ENCODE measurements at regions not wholly inside any gene's neighbourhood (a gene's known extent, or its start where the extent isn't known, plus 50 kb on each side); places are given as distances from the start of the nearest gene placed in this dataset.

GRCh38 chr9:129284607-129285291, 106.7 kb upstream of the IER5L start:
- Histone ChIP-seq H3K4me1 (ENCODE audit: control insufficient read depth, insufficient read depth, low read length) (no peaks in the 10 kb centered on the region), H3K27ac (ENCODE audit: extremely low read depth, low read depth, low read length) (no peak overlapping the region), H3K36me3 (ENCODE audit: control insufficient read depth in 2 of 2, insufficient read depth in 1 of 2, low read length in 2 of 2) (no peaks in the 10 kb centered on the region), H3K4me3 (ENCODE audit: low read depth, low read length) (no peak overlapping the region), H3K9me3 (ENCODE audit: control insufficient read depth, insufficient read depth, low read depth, low read length) (no peaks in the 10 kb centered on the region)
- POLR2A ChIA-PET = no interaction called here
- CTCF ChIA-PET = no interaction called here
- TF ChIP-seq ZNF239 (tag by site-specific recombination; IDR thresholded peaks at IDR 0.05) (no peak), ZNF76 (tag by site-specific recombination; IDR thresholded peaks at IDR 0.05; ENCODE audit: borderline replicate concordance, low read depth) (no peak), ZNF280D (tag by site-specific recombination; IDR thresholded peaks at IDR 0.05) (no peak), ZNF266 (tag by site-specific recombination; IDR thresholded peaks at IDR 0.05; ENCODE audit: low read depth) (no peak), ZNF248 (tag by site-specific recombination; IDR thresholded peaks at IDR 0.05) (no peak)

- no peak overlapping the region for H3K27ac ChIP-seq (ENCODE audit: extremely low read depth, low read depth, low read length)
- no peaks in the 10 kb centered on the region for H3K9me3 ChIP-seq (ENCODE audit: control insufficient read depth, insufficient read depth, low read depth, low read length)
- POLR2A ChIA-PET = no interaction called here
- H3K4me1 ChIP-seq (ENCODE audit: control insufficient read depth, insufficient read depth, low read length) = no peaks in the 10 kb centered on the region
- TF ChIP-seq ZNF416 (tag by site-specific recombination; IDR thresholded peaks at IDR 0.05) = no peak
- TF ChIP-seq ZNF221 (tag by site-specific recombination; IDR thresholded peaks at IDR 0.05; ENCODE audit: borderline replicate concordance) = no peak
- CTCF ChIA-PET = no interaction called here
- H3K4me3 ChIP-seq (ENCODE audit: low read depth, low read length) = no peak overlapping the region
- H3K36me3 ChIP-seq (ENCODE audit: control insufficient read depth in 2 of 2, insufficient read depth in 1 of 2, low read length in 2 of 2) = no peaks in the 10 kb centered on the region
These were observed 105.9 kb upstream of the IER5L start for GRCh38 chr9:129283705-129284606.

GRCh38 chr9:129283291-129283691, 105.2 kb upstream of the IER5L start:
- no peaks in the 10 kb centered on the region for H3K9me3 ChIP-seq (ENCODE audit: control insufficient read depth, insufficient read depth, low read depth, low read length)
- H3K4me1 ChIP-seq (ENCODE audit: control insufficient read depth, insufficient read depth, low read length) = no peaks in the 10 kb centered on the region
- no peak overlapping the region for H3K4me3 ChIP-seq (ENCODE audit: low read depth, low read length)
- TF ChIP-seq EGR2 (tag by site-specific recombination; IDR thresholded peaks at IDR 0.05; ENCODE audit: low read depth) (no peak), KLF7 (tag by site-specific recombination; IDR thresholded peaks at IDR 0.05; ENCODE audit: borderline replicate concordance) (no peak), ZNF366 (tag by site-specific recombination; conservative IDR thresholded peaks at IDR 0.05) (no peak), ZBTB8A (tag by site-specific recombination; IDR thresholded peaks at IDR 0.05) (no peak), CTCF (tag by site-specific recombination; IDR thresholded peaks at IDR 0.05) (no peak), SP3 (tag by site-specific recombination; IDR thresholded peaks at IDR 0.05) (no peak), HOXC10 (CRISPR knock-in tag; IDR thresholded peaks at IDR 0.05) (no peak), ZNF37A (tag by site-specific recombination; IDR thresholded peaks at IDR 0.05) (no peak), ZNF510 (tag by site-specific recombination; IDR thresholded peaks at IDR 0.05; ENCODE audit: insufficient replicate concordance) (no peak), ZNF202 (tag by site-specific recombination; IDR thresholded peaks at IDR 0.05; ENCODE audit: borderline replicate concordance) (no peak), ZNF580 (tag by site-specific recombination; IDR thresholded peaks at IDR 0.05) (no peak), ZNF837 (tag by site-specific recombination; IDR thresholded peaks at IDR 0.05) (no peak), ZNF112 (tag by site-specific recombination; IDR thresholded peaks at IDR 0.05) (no peak), ZNF558 (tag by site-specific recombination; IDR thresholded peaks at IDR 0.05) (no peak), SCRT1 (tag by site-specific recombination; IDR thresholded peaks at IDR 0.05; ENCODE audit: borderline replicate concordance) (no peak), ZNF221 (tag by site-specific recombination; IDR thresholded peaks at IDR 0.05; ENCODE audit: borderline replicate concordance) (no peak)
- CTCF ChIA-PET = no interaction called here
- no peak overlapping the region for H3K27ac ChIP-seq (ENCODE audit: extremely low read depth, low read depth, low read length)
- no peaks in the 10 kb centered on the region for H3K36me3 ChIP-seq (ENCODE audit: control insufficient read depth in 2 of 2, insufficient read depth in 1 of 2, low read length in 2 of 2)
- POLR2A ChIA-PET = no interaction called here
